DND-41 (cell line): ENCODE measurements at regions not wholly inside any gene's neighbourhood (a gene's known extent, or its start where the extent isn't known, plus 50 kb on each side); places are given as distances from the start of the nearest gene placed in this dataset.
"Not testable (repeated sequence)": the region's sequence is repeated elsewhere in the genome, so short reads cannot be mapped to it uniquely, and the experiment has no call there.

Source experiments
- ATAC-seq: fragments of 200-7000 bp; cut with Tn5 transposase; 3 replicates; pipeline ENCODE4 v1.9.1; 2021; ENCODE audit warnings: low read depth; ENCODE audit not compliant: insufficient read depth
- DNase-seq: peaks from one replicate; pipeline ENCODE4 v3.0.0-alpha.2; 2020
- H2AFZ ChIP-seq: 2 replicates; pipeline ENCODE4 v1.6.0; 2012; ENCODE audit warnings: low read depth, low read length
- H3K27ac ChIP-seq: 2 replicates; pipeline ENCODE4 v1.5.1; 2012; ENCODE audit warnings: low read length, inconsistent platforms
- H3K27me3 ChIP-seq: fragments of 200-600 bp; sonication (generic); 2 replicates; pipeline ENCODE4 v1.6.0; 2012; ENCODE audit warnings: low read length, mild to moderate bottlenecking, inconsistent platforms; ENCODE audit not compliant: insufficient read depth, poor library complexity
- H3K36me3 ChIP-seq: 2 replicates; pipeline ENCODE4 v1.5.1; 2012; ENCODE audit warnings: low read length, inconsistent platforms; ENCODE audit not compliant: insufficient read depth
- H3K4me1 ChIP-seq: 2 replicates; pipeline ENCODE4 v1.5.1; 2012; ENCODE audit warnings: mild to moderate bottlenecking, low read length; ENCODE audit not compliant: insufficient read depth
- H3K4me2 ChIP-seq: 2 replicates; pipeline ENCODE4 v1.6.0; 2012; ENCODE audit warnings: mild to moderate bottlenecking, moderate library complexity, low read length, inconsistent platforms; ENCODE audit not compliant: insufficient read depth
- H3K4me3 ChIP-seq, 2 experiments: fragments of 200-600 bp in 1 of 2; shearing (Covaris generic) in 1 of 2; 2 replicates each; pipeline ENCODE4 v1.5.1; 2012 to 2016; ENCODE audit warnings: inconsistent platforms in 2 of 2, low read length in 2 of 2, mild to moderate bottlenecking in 2 of 2, low read depth in 1 of 2, moderate library complexity in 1 of 2
- H3K79me2 ChIP-seq: 2 replicates; pipeline ENCODE4 v1.6.0; 2012; ENCODE audit warnings: low read length, inconsistent platforms; ENCODE audit not compliant: insufficient read depth
- H3K9ac ChIP-seq: 2 replicates; pipeline ENCODE4 v1.6.0; 2012; ENCODE audit warnings: low read depth, mild to moderate bottlenecking, inconsistent platforms, low read length, moderate library complexity
- H3K9me3 ChIP-seq: 2 replicates; pipeline ENCODE4 v1.5.1; 2012; ENCODE audit warnings: low read length, moderate library complexity, mild to moderate bottlenecking, inconsistent platforms; ENCODE audit not compliant: insufficient read depth, severe bottlenecking
- H4K20me1 ChIP-seq: 2 replicates; pipeline ENCODE4 v1.6.0; 2012; ENCODE audit warnings: low read length; ENCODE audit not compliant: insufficient read depth
- CTCF ChIP-seq: IDR thresholded peaks from 2 replicates; pipeline ENCODE4 v1.5.1; 2012; ENCODE audit warnings: borderline replicate concordance, low read length, moderate library complexity, mild to moderate bottlenecking; ENCODE audit not compliant: poor library complexity, severe bottlenecking; ENCODE audit errors: extremely low read depth
- EZH2 ChIP-seq: IDR thresholded peaks from 3 replicates; pipeline ENCODE4 v1.6.1; 2012; ENCODE audit warnings: borderline replicate concordance, low read depth, mild to moderate bottlenecking, moderate library complexity, low read length, inconsistent platforms; ENCODE audit not compliant: severe bottlenecking

- H2AFZ ChIP-seq = no peak overlapping the region
- H3K4me2 ChIP-seq = no peak overlapping the region
These were observed 740.8 kb upstream of the ZNF608 start for GRCh38 chr5:125487231-125487630.

GRCh38 chr5:125487652-125488051 is 741.2 kb upstream of the ZNF608 start:
- not testable (repeated sequence) for H3K79me2 ChIP-seq, H3K4me2 ChIP-seq, H3K27ac ChIP-seq, H3K27me3 ChIP-seq, DNase-seq, H3K9me3 ChIP-seq, H3K4me3 ChIP-seq, H4K20me1 ChIP-seq, H3K9ac ChIP-seq, H3K4me1 ChIP-seq, H3K36me3 ChIP-seq, ATAC-seq, H2AFZ ChIP-seq

More at GRCh38 chr5:125487231-125487630, 740.8 kb upstream of the ZNF608 start:
- Histone ChIP-seq H3K4me1 (no peaks in the 10 kb centered on the region), H3K9ac (no peak overlapping the region), H3K27me3 (no peaks in the 10 kb centered on the region), H3K36me3 (no peaks in the 10 kb centered on the region), H3K4me3 (no peak overlapping the region), H3K9me3 (no peaks in the 10 kb centered on the region), H4K20me1 (no peaks in the 10 kb centered on the region), H3K79me2 (no peaks in the 10 kb centered on the region), H3K27ac (no peak overlapping the region)
- ATAC-seq (no peak), DNase-seq (no peak)
- no peak for TF ChIP-seq EZH2
- TF ChIP-seq CTCF = no peak

GRCh38 chr5:125489146-125489545 is 742.7 kb upstream of the ZNF608 start:
- no peaks in the 10 kb centered on the region for H3K36me3 ChIP-seq

GRCh38 chr5:125491986-125492492 is 745.6 kb upstream of the ZNF608 start:
- Histone ChIP-seq H3K4me1 (no peaks in the 10 kb centered on the region), H3K9me3 (no peaks in the 10 kb centered on the region), H3K79me2 (no peaks in the 10 kb centered on the region), H3K4me2 (no peak overlapping the region), H3K27me3 (no peaks in the 10 kb centered on the region), H2AFZ (no peak overlapping the region), H4K20me1 (no peaks in the 10 kb centered on the region), H3K36me3 (no peaks in the 10 kb centered on the region), H3K27ac (no peak overlapping the region), H3K9ac (no peak overlapping the region), H3K4me3 (no peak overlapping the region)
- ATAC-seq = no peak
- TF ChIP-seq EZH2 = no peak
- no peak for TF ChIP-seq CTCF
- no peak for DNase-seq

More at GRCh38 chr5:125489146-125489545, 742.7 kb upstream of the ZNF608 start:
- Histone ChIP-seq H2AFZ (no peak overlapping the region), H3K4me3 (no peak overlapping the region), H4K20me1 (no peaks in the 10 kb centered on the region), H3K4me1 (no peaks in the 10 kb centered on the region), H3K4me2 (no peak overlapping the region), H3K27me3 (no peaks in the 10 kb centered on the region), H3K9me3 (no peaks in the 10 kb centered on the region), H3K9ac (no peak overlapping the region), H3K27ac (no peak overlapping the region), H3K79me2 (no peaks in the 10 kb centered on the region)
- no peak for DNase-seq
- ATAC-seq = no peak
- TF ChIP-seq EZH2 = no peak
- TF ChIP-seq CTCF = no peak
